IgD-negative memory B cell (primary cell): ENCODE measurements at regions not wholly inside any gene's neighbourhood (a gene's known extent, or its start where the extent isn't known, plus 50 kb on each side); places are given as distances from the start of the nearest gene placed in this dataset.

Experiments used
- H3K27ac Mint-ChIP-seq, 3 donors: one replicate each; pipeline ENCODE4 v1.8.0; 2020 to 2022; ENCODE audit warnings: mild to moderate bottlenecking in 3 of 3, mixed read lengths in 3 of 3, moderate library complexity in 1 of 3
- H3K27me3 Mint-ChIP-seq: one replicate; pipeline ENCODE4 v1.8.0; 2021; ENCODE audit warnings: mixed read lengths
- H3K36me3 Mint-ChIP-seq: one replicate; pipeline ENCODE4 v1.8.0; 2020; ENCODE audit warnings: mild to moderate bottlenecking, mixed read lengths
- H3K4me1 Mint-ChIP-seq, 3 donors: one replicate each; pipeline ENCODE4 v1.8.0; 2020 to 2022; ENCODE audit warnings: mixed read lengths in 3 of 3, mild to moderate bottlenecking in 1 of 3
- H3K4me3 Mint-ChIP-seq, 4 donors: one replicate each; pipeline ENCODE4 v1.8.0; 2020 to 2022; ENCODE audit warnings: mild to moderate bottlenecking in 4 of 4, mixed read lengths in 4 of 4, moderate library complexity in 3 of 4
- H3K9me3 Mint-ChIP-seq, 3 donors: one replicate each; pipeline ENCODE4 v1.8.0; 2020 to 2021; ENCODE audit warnings: mixed read lengths in 3 of 3, mild to moderate bottlenecking in 1 of 3

DNA sequence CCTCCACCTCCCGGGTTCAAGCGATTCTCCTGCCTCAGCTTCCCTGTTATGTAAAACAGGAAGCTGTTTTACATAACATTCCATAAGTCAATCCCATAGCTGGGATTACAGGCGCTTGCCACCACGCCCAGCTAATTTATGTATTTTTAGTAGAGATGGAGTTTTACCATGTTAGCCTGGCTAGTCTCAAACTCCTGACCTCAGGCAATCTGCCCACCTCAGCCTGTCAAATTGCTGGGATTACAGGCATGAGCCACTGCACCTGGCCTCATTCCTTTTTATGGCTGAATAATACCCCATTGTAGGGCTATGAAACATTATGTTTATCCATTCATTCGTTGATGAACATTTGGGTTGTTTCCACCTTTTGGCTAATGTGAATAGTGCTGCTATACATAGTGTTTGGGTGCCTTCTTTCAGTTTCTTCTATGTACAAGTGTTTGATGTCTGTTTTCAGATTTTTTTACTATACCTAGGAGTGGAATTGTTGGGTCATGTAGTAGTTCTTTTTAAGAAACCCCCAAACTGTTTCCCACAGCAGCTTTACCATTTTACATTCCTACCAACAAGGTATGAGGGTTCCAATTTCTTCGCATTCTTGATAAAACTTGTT is 138.7 kb upstream of the COL21A1 start:
- Mint-ChIP-seq H3K27me3 (peaks cover 1% of the 10 kb centered on the region), H3K27ac (no peak overlapping the region), H3K36me3 (peaks cover 7% of the 10 kb centered on the region), H3K9me3 (peaks cover 4 to 13% (median 7%) of the 10 kb centered on the region in 3 donors), H3K4me3 (no peak overlapping the region), H3K4me1 (no peaks in the 10 kb centered on the region)

DNA sequence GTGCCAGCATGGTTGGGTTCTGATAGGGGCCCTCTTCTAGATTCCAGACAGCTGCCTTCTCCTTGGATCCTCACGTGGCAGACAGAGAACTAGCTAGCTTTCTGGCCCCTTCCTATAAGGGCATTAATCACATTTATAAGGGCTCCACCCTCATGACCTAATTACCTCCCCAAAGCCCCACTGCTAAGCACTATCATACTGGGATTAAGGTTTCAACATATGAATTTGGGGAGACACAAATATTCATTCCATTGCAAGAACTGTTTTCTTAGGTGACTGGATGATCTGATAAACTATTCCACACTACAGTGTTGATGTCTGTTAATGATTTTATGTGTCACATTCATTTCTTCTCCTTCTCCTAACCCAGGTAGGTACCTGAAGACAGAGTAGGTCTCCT is 135.8 kb upstream of the COL21A1 start:
- peaks cover 0 to 6% (median 0%) of the 10 kb centered on the region in 3 donors for H3K9me3 Mint-ChIP-seq
- no peak overlapping the region for H3K4me3 Mint-ChIP-seq
- H3K27me3 Mint-ChIP-seq: peaks cover 2% of the 10 kb centered on the region
- no peak overlapping the region for H3K27ac Mint-ChIP-seq
- no peaks in the 10 kb centered on the region for H3K4me1 Mint-ChIP-seq
- H3K36me3 Mint-ChIP-seq: no peaks in the 10 kb centered on the region

DNA sequence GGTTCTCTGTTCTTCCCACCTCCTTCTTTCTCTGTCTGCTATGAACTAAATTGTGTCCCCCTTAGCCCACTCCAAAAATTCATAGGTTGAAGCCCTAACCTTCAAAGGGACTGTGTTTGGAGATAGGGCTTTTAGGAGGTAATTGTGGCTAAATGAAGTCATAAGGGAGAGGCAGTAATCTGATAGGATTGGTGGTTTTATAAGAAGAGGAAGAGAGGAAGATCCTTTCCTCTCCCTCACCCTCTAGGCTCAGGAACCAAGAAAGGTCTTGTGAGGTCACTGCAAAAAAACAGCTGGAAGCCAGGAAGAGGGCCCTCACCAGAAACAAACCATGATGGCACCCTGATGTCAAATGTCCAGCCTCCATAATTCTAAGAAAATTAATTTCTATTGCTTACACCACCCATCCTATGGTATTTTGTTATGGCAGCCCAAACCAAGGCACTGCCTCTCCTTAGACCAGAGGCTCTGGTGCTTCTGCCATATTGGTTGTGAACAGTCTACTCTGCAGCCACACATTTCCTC is 135.1 kb upstream of the COL21A1 start:
- Mint-ChIP-seq H3K27ac (no peak overlapping the region), H3K4me1 (no peaks in the 10 kb centered on the region), H3K9me3 (peaks cover 0 to 7% (median 0%) of the 10 kb centered on the region in 3 donors), H3K4me3 (peak overlapping the region in 1 of 4 donors; percentile 52), H3K36me3 (no peaks in the 10 kb centered on the region), H3K27me3 (peaks cover 3% of the 10 kb centered on the region)

DNA sequence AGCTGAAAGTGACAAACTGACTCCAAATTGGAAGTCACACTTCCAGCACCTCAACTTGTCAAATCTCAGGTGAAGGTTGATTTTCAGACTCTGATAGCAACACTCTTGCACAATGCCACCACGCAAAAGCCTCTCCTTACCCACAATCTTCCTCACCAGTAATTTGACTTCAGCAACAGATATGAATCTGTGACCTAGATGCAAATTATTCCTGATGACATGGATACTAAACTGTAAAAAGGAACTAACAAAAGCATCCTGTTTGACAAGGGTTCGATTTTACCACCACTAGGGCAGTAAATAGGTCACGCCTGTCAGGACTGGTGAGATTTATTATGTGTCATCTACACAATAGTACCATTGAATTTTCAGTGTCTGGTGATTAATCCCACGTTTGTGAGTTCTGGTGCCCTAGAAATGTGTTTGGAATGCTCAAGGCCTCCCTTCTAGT is 134.4 kb upstream of the COL21A1 start:
- Mint-ChIP-seq H3K27ac (no peak overlapping the region), H3K27me3 (peaks cover 3% of the 10 kb centered on the region), H3K9me3 (peaks cover 0 to 7% (median 0%) of the 10 kb centered on the region in 3 donors), H3K36me3 (no peaks in the 10 kb centered on the region), H3K4me3 (no peak overlapping the region), H3K4me1 (no peaks in the 10 kb centered on the region)

DNA sequence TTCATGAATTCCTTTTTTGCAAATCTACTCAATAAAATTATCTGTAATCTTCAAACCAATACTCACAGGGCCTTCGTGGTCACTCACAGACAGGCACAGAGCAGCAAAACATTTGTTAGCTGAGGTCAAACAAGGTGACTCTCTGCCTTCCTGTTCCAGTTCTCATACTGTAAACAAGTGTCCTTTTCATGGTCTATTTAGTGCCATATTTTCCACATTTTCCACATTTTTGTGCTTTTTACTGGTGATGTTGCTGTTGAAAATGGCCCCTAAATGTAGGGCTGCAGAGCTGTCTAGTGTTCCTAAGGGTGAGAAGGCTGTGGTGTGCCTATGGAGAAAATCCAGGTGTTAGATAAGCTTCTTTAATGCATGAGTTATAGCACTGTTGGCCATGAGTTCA is 133.1 kb upstream of the COL21A1 start:
- no peaks in the 10 kb centered on the region for H3K36me3 Mint-ChIP-seq
- H3K9me3 Mint-ChIP-seq: peaks cover 0 to 7% (median 0%) of the 10 kb centered on the region in 3 donors
- H3K4me3 Mint-ChIP-seq: no peak overlapping the region
- peaks cover 3% of the 10 kb centered on the region for H3K27me3 Mint-ChIP-seq
- H3K4me1 Mint-ChIP-seq: no peaks in the 10 kb centered on the region
- H3K27ac Mint-ChIP-seq: no peak overlapping the region

DNA sequence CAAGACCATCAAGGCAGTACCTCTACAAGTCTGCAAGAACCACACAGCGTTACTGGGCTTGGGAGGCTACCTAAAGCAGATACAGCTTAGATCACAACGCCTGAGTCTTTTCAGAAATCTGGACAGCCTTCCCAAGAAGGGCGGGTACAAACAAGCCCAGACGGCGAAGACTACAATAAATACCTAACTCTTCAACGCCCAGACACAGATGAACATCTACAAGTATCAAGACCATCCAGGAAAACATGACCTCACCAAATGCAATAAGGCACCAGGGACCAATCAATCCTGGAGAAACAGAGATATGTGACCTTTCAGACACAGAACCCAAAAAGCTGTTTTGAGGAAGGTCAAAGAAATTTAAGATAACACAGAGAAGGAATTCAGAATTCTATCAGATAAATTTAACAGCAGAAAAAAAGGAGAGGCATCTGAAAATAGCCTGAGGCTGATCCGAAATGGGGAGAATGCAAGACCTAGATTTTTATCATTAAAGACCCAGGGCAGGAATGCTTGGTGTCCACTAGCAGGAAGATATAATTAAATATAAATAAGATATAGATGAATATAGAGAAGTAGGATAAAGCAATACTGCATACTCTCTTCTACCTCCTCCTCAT is 131.7 kb upstream of the COL21A1 start:
- no peak overlapping the region for H3K4me3 Mint-ChIP-seq
- peaks cover 0 to 2% (median 0%) of the 10 kb centered on the region in 3 donors for H3K9me3 Mint-ChIP-seq
- H3K27me3 Mint-ChIP-seq: peaks cover 3% of the 10 kb centered on the region
- H3K36me3 Mint-ChIP-seq: no peaks in the 10 kb centered on the region
- no peaks in the 10 kb centered on the region for H3K4me1 Mint-ChIP-seq
- no peak overlapping the region for H3K27ac Mint-ChIP-seq

DNA sequence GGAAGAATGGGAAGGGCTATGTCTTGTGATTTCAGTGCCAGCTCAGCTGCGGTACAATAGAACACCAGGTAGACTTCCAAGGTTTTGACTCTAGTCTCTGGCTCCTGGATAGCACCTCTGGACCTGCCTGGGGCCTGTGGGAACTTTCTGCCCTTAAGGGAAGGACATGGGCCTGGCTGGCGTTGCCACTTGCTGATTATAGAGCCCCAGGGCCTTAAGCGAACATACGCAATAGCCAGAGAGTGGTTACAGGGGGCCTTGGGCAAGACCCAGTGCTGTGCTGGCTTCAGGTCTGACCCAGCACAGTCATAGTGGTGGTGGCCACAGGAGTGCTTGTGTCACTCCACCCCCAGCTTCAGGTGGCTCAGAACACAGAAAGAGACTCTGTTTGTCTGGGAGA is 131.1 kb upstream of the COL21A1 start:
- H3K4me3 Mint-ChIP-seq: no peak overlapping the region
- H3K9me3 Mint-ChIP-seq: peaks cover 0 to 2% (median 0%) of the 10 kb centered on the region in 3 donors
- no peak overlapping the region for H3K27ac Mint-ChIP-seq
- peaks cover 3% of the 10 kb centered on the region for H3K27me3 Mint-ChIP-seq
- no peaks in the 10 kb centered on the region for H3K4me1 Mint-ChIP-seq
- H3K36me3 Mint-ChIP-seq: no peaks in the 10 kb centered on the region

DNA sequence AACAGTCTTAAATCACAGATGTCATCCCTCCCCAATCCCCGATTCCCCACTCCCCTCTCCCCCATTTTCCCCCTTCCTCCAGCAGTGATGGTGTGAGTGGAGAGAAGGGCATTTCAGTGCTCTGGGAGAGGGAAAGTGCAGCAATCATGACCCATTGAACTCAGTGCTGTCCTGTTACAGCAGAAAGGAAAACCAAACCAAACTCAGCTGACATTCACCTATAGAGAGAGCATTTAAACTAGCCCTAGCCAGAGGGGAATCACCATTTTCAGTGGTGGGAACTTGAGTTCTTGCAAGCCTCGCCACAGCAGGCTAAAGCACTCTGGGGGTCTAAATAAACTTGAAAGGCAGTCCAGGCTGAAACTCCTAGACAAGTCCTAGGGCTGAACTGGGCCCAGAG is 129.9 kb upstream of the COL21A1 start:
- Mint-ChIP-seq H3K36me3 (no peaks in the 10 kb centered on the region), H3K9me3 (peaks cover 0 to 2% (median 0%) of the 10 kb centered on the region in 3 donors), H3K27ac (no peak overlapping the region), H3K4me3 (no peak overlapping the region), H3K27me3 (peaks cover 3% of the 10 kb centered on the region), H3K4me1 (no peaks in the 10 kb centered on the region)

DNA sequence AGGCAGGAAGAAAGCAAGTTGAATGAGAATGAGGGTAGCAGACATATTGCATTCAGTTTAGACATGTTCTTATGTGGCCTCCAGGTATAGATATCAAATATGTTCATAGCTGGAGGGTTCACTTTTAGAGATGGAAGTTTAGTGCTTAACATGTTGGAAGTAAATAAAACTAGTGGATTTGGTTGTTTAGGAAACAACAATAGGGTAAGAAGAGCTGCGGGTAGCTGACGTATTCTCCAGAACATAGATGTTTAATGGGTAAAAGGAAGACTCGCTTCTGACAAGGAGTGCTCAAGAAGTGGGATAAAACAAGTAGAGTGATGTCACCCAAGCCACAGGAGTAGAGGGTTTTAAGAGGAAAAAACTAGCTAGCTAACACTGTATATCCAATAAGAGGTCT is 128.4 kb upstream of the COL21A1 start:
- peaks cover 0 to 4% (median 3%) of the 10 kb centered on the region in 3 donors for H3K4me1 Mint-ChIP-seq
- no peak overlapping the region for H3K27ac Mint-ChIP-seq
- no peaks in the 10 kb centered on the region for H3K36me3 Mint-ChIP-seq
- peaks cover 0 to 2% (median 0%) of the 10 kb centered on the region in 3 donors for H3K9me3 Mint-ChIP-seq
- peaks cover 3% of the 10 kb centered on the region for H3K27me3 Mint-ChIP-seq
- H3K4me3 Mint-ChIP-seq: no peak overlapping the region

DNA sequence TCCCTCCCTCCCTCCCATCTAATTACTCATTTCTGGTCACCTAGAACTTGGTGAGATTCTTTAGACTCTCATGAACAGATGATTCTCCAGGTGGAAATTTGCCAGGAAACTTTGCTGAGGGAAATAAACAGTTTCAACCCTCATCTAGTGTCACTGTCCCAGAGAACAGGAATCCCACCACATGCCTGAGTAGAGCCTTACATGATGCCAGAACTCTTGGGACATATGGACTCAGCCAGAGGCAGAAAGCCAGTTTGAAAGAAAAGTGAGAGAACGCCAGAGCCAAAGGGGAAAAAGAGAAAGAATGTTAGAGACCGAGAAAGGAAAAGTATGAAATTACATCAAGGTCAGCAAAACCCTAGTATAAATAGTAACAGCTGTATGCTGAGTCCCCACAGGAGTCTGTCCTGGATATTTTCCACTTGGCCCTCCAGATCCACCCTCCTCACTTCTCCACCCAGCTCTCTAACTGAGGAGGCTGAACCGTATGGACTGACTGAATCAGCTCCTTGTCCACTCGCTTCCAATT is 127.5 kb upstream of the COL21A1 start:
- Mint-ChIP-seq H3K27ac (no peak overlapping the region), H3K27me3 (peaks cover 3% of the 10 kb centered on the region), H3K4me1 (peaks cover 0 to 7% (median 5%) of the 10 kb centered on the region in 3 donors), H3K9me3 (peaks cover 0 to 2% (median 0%) of the 10 kb centered on the region in 3 donors), H3K4me3 (no peak overlapping the region), H3K36me3 (no peaks in the 10 kb centered on the region)

DNA sequence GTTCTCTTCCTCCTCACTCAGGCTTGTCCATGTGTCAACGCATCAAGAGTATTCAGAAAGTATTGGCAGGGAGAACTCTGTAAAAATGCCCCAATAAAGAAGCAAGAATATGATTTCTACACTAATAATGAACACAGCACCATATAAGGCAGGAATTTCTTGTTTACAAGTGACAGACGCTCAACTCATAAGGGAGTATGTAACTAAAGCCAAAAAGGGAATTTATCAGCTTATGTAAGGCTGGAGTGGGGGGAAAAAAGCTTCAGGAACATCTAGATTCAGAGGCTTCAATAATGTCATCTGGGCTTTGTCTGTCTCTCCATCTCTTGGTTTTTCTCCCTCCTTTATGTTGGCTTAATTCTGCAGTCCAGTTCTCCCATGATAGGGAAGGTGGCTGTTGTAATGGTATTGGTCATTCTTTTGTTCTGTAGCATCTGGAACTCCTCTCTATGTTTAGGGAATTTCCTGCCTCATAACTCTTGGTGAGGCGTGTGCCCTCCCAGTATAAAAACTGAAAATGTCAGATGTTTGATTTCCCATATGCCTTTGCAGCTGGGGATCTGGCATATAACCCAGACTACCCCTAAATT is 125.1 kb upstream of the COL21A1 start:
- Mint-ChIP-seq H3K27ac (no peak overlapping the region), H3K4me1 (peaks cover 0 to 7% (median 5%) of the 10 kb centered on the region in 3 donors), H3K9me3 (no peaks in the 10 kb centered on the region), H3K4me3 (no peak overlapping the region), H3K36me3 (no peaks in the 10 kb centered on the region), H3K27me3 (peaks cover 2% of the 10 kb centered on the region)

DNA sequence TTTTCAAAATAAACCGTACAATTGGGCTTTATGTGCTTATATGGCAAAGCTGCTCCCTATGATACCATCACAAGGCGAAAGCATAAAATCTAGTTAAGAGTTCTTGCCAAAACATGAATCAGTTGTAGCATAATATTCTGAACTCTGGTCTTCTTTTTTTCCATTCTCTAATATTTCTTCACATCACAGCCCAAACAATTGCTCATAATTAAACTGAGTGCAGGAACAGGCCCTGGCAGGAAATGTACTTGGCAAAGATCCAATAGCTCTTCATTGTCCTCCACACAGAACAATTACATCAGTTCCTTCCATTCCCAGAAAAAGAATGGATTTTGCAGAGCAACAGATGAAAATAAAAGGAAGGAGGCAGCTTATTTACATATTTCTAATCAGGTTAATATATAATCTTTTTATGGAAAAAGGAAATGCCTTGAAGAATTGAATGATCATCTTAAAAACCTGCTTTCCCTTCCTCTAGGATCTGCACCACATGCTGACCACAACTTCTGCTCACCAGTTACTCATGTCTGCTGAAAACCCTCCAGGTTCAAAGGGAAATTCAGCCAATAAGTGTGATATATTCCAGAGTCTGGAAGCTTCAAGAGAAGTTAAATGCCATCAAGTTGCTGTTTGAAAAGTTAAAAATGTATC is 123.3 kb upstream of the COL21A1 start:
- H3K4me1 Mint-ChIP-seq: peaks cover 0 to 7% (median 5%) of the 10 kb centered on the region in 3 donors
- H3K9me3 Mint-ChIP-seq: no peaks in the 10 kb centered on the region
- peaks cover 5% of the 10 kb centered on the region for H3K27me3 Mint-ChIP-seq
- H3K36me3 Mint-ChIP-seq: no peaks in the 10 kb centered on the region
- H3K27ac Mint-ChIP-seq: no peak overlapping the region
- peak overlapping the region in 1 of 4 donors; percentile 30 for H3K4me3 Mint-ChIP-seq

DNA sequence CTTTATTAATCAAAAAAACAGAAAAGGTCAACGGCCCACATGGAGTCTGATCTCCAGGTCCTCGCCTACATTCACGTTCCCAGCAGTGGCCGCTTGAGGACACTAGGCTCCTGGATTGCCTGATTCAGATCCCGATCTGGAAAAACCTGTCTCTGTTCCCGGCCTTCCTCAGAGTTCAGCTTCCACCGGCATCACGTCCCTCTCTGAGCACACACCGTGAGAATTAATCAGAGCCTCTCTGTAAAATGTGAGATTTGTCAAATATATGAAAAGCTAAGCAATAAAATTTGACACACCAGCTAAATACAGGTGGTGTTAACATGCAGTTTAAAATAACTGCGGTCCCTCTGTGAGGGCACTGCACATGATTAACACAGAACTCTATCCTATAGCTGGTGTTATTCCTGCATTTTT is 122.8 kb upstream of the COL21A1 start:
- peaks cover 0 to 7% (median 5%) of the 10 kb centered on the region in 3 donors for H3K4me1 Mint-ChIP-seq
- no peaks in the 10 kb centered on the region for H3K9me3 Mint-ChIP-seq
- H3K36me3 Mint-ChIP-seq: no peaks in the 10 kb centered on the region
- H3K27ac Mint-ChIP-seq: no peak overlapping the region
- peaks cover 5% of the 10 kb centered on the region for H3K27me3 Mint-ChIP-seq
- no peak overlapping the region for H3K4me3 Mint-ChIP-seq

DNA sequence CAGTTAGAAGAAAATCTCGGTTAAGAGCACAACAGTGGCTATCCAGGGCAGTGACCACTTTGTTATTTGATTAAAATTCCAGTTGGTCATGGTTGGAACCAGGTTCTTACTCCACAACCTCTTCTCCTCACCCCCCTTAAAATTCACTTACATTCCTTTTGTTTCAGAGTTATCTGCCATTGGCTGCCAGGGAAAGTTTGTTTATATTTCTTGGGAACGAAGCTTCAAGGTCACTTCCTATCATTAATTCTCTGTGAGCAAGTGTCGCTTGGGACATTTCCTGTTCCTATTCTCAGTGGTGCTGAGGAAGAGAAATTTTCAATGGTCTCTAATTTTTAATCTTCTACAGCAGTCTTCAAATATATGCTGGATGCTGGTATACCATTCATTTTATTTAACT is 121.1 kb upstream of the COL21A1 start:
- Mint-ChIP-seq H3K36me3 (no peaks in the 10 kb centered on the region), H3K27me3 (peaks cover 5% of the 10 kb centered on the region), H3K4me3 (no peak overlapping the region), H3K4me1 (peaks cover 0 to 7% (median 5%) of the 10 kb centered on the region in 3 donors), H3K27ac (no peak overlapping the region), H3K9me3 (no peaks in the 10 kb centered on the region)
